Neuronal stem cell (in vitro differentiated cells): ENCODE measurements at regions not wholly inside any gene's neighbourhood (a gene's known extent, or its start where the extent isn't known, plus 50 kb on each side); places are given as distances from the start of the nearest gene placed in this dataset.

ENCODE experiments used
- DNase-seq: peaks from one replicate; pipeline ENCODE4 v3.0.0-alpha.2; 2013; ENCODE audit warnings: low spot score
- H2AFZ ChIP-seq: one replicate; pipeline ENCODE4 v1.6.1; 2013; ENCODE audit warnings: mild to moderate bottlenecking, low read length, inconsistent platforms
- H2AK5ac ChIP-seq: 2 replicates; pipeline ENCODE4 v1.6.1; 2013; ENCODE audit warnings: low read depth, mild to moderate bottlenecking, inconsistent platforms, low read length, moderate library complexity, mixed read lengths
- H2BK120ac ChIP-seq: 2 replicates; pipeline ENCODE4 v1.6.1; 2013; ENCODE audit warnings: low read depth, mild to moderate bottlenecking, inconsistent platforms, low read length, moderate library complexity, mixed read lengths
- H2BK12ac ChIP-seq: one replicate; pipeline ENCODE4 v1.6.1; 2013; ENCODE audit warnings: low read length, inconsistent platforms
- H2BK15ac ChIP-seq: 2 replicates; pipeline ENCODE4 v1.6.1; 2013; ENCODE audit warnings: mild to moderate bottlenecking, low read length, inconsistent platforms, mixed read lengths
- H2BK5ac ChIP-seq: one replicate; pipeline ENCODE4 v1.6.1; 2013; ENCODE audit warnings: inconsistent platforms, mild to moderate bottlenecking, low read length, moderate library complexity
- H3K14ac ChIP-seq: one replicate; pipeline ENCODE4 v1.6.1; 2013; ENCODE audit warnings: low read length, inconsistent platforms
- H3K18ac ChIP-seq: 2 replicates; pipeline ENCODE4 v1.6.1; 2013; ENCODE audit warnings: low read length, inconsistent platforms
- H3K23ac ChIP-seq: 2 replicates; pipeline ENCODE4 v1.6.1; 2013; ENCODE audit warnings: low read depth, mild to moderate bottlenecking, mixed read lengths, low read length, inconsistent platforms; ENCODE audit not compliant: poor library complexity
- H3K27ac ChIP-seq: replicated peaks from 3 replicates; pipeline ENCODE4 v1.5.1; 2013; ENCODE audit warnings: low read length, inconsistent platforms
- H3K27me3 ChIP-seq, 3 experiments: 2 replicates each; pipeline ENCODE4 v1.6.1; 2013; ENCODE audit warnings: low read length in 3 of 3, mild to moderate bottlenecking in 2 of 3, inconsistent platforms in 1 of 3, low read depth in 1 of 3, mixed read lengths in 1 of 3, moderate library complexity in 1 of 3; ENCODE audit not compliant: control insufficient read depth in 3 of 3, insufficient read depth in 3 of 3
- H3K36me3 ChIP-seq, 2 donors: replicated peaks in 1 of 2; 2 replicates each; pipeline ENCODE4 v1.6.1; 2013; ENCODE audit warnings: low read length in 2 of 2; ENCODE audit not compliant: control insufficient read depth in 2 of 2, insufficient read depth in 2 of 2
- H3K4ac ChIP-seq: 2 replicates; pipeline ENCODE4 v1.6.1; 2013; ENCODE audit warnings: inconsistent platforms, mild to moderate bottlenecking, low read length, moderate library complexity
- H3K4me1 ChIP-seq, 2 donors: 1 replicate in 1 of 2; 2 replicates in 1 of 2; pipeline ENCODE4 v1.6.1; 2013; ENCODE audit warnings: low read length in 2 of 2, low read depth in 1 of 2; ENCODE audit not compliant: control insufficient read depth in 2 of 2, insufficient read depth in 1 of 2
- H3K4me2 ChIP-seq: one replicate; pipeline ENCODE4 v1.6.1; 2013; ENCODE audit warnings: mild to moderate bottlenecking, low read length, inconsistent platforms; ENCODE audit not compliant: insufficient read depth, poor library complexity, severe bottlenecking
- H3K4me3 ChIP-seq, 2 donors: 2 replicates each; pipeline ENCODE4 v1.5.1; 2013; ENCODE audit warnings: low read length in 2 of 2, mild to moderate bottlenecking in 2 of 2, inconsistent platforms in 1 of 2, moderate library complexity in 1 of 2
- H3K79me1 ChIP-seq: one replicate; pipeline ENCODE4 v1.6.1; 2013; ENCODE audit warnings: low read depth, mild to moderate bottlenecking, inconsistent platforms, low read length, moderate library complexity
- H3K9ac ChIP-seq: one replicate; pipeline ENCODE4 v1.6.1; 2013; ENCODE audit warnings: mild to moderate bottlenecking, low read depth, low read length, inconsistent platforms; ENCODE audit not compliant: poor library complexity
- H3K9me3 ChIP-seq, 2 donors: replicated peaks in 1 of 2; 2 replicates each; pipeline versions ENCODE3 to v1.6.1; 2013; ENCODE audit warnings: low read length in 2 of 2, mild to moderate bottlenecking in 2 of 2, inconsistent platforms in 1 of 2, low read depth in 1 of 2, mixed read lengths in 1 of 2, moderate library complexity in 1 of 2; ENCODE audit not compliant: control insufficient read depth in 2 of 2, insufficient read depth in 1 of 2
- H4K8ac ChIP-seq: one replicate; pipeline ENCODE4 v1.6.1; 2013; ENCODE audit warnings: low read depth, mild to moderate bottlenecking, inconsistent platforms, low read length, moderate library complexity
- H4K91ac ChIP-seq: one replicate; pipeline ENCODE4 v1.6.1; 2013; ENCODE audit warnings: low read length, low read depth, mild to moderate bottlenecking, inconsistent platforms; ENCODE audit not compliant: poor library complexity
- WGBS, 2 donors: extraction: QIAGEN DNeasy Blood & Tissue Kit; methylation state at CpG; one replicate each; pipeline ENCODE4 v1.1.7; 2013; ENCODE audit warnings: missing lambda C conversion rate in 2 of 2, mixed read lengths in 1 of 2; ENCODE audit not compliant: insufficient read length in 2 of 2, insufficient replicate concordance in 1 of 2; ENCODE audit errors: extremely low coverage in 2 of 2; 5-methylcytosine and 5-hydroxymethylcytosine counted together

DNA sequence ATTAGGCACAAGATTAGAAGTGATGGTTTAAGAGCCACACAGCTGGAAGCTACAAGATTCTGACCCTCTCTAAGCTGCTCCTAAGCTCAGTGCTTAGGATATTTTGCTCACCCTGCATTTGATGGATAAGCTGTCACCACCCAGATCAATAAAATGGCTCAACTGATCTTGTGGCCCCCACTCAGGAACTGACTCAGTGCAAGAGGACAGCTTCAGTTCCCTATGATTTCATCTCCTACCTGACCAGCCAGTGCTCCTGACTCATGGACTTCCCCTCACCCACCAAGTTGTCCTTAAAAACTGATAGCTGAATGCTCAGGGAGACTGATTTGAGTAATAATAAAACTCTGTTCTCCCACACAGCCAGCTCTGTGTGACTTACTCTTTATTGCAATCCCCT is 833.8 kb downstream of the GRID1 start:
- no peak overlapping the region for H3K23ac ChIP-seq
- peaks cover 0 to 9% of the 10 kb centered on the region in 2 donors for H3K9me3 ChIP-seq
- no peak overlapping the region for H2AK5ac ChIP-seq
- H3K27ac ChIP-seq, result no peak overlapping the region
- H3K9ac ChIP-seq, result no peak overlapping the region
- H3K4me2 ChIP-seq, result no peak overlapping the region
- H3K27me3 ChIP-seq, result no peaks in the 10 kb centered on the region
- H3K4me3 ChIP-seq, result no peak overlapping the region
- H2BK12ac ChIP-seq, result no peak overlapping the region
- no peaks in the 10 kb centered on the region for H3K36me3 ChIP-seq
- H4K8ac ChIP-seq, result no peak overlapping the region
- H3K14ac ChIP-seq, result no peak overlapping the region
- H3K79me1 ChIP-seq, result no peaks in the 10 kb centered on the region
- no peak overlapping the region for H2BK5ac ChIP-seq
- no peak overlapping the region for H2AFZ ChIP-seq
- H2BK120ac ChIP-seq, result no peak overlapping the region
- no peak overlapping the region for H4K91ac ChIP-seq
- H3K18ac ChIP-seq, result no peak overlapping the region
- H3K4ac ChIP-seq, result no peak overlapping the region
- no peak for DNase-seq
- no peak overlapping the region for H2BK15ac ChIP-seq
- peaks cover 0 to 1% of the 10 kb centered on the region in 2 donors for H3K4me1 ChIP-seq

GRCh38 chr10:85535926-85536325 is 830.7 kb downstream of the GRID1 start:
- no peaks in the 10 kb centered on the region for H3K36me3 ChIP-seq
- H2BK120ac ChIP-seq, result no peak overlapping the region
- H3K4me2 ChIP-seq, result no peak overlapping the region
- no peak overlapping the region for H3K9ac ChIP-seq
- no peak overlapping the region for H3K14ac ChIP-seq
- H2BK12ac ChIP-seq, result no peak overlapping the region
- H3K27ac ChIP-seq, result no peak overlapping the region
- no peak for DNase-seq
- no peak overlapping the region for H3K18ac ChIP-seq
- no peaks in the 10 kb centered on the region for H3K9me3 ChIP-seq
- no peaks in the 10 kb centered on the region for H3K79me1 ChIP-seq
- no peak overlapping the region for H2AFZ ChIP-seq
- no peak overlapping the region for H3K4ac ChIP-seq
- H3K4me1 ChIP-seq, result peaks cover 0 to 1% of the 10 kb centered on the region in 2 donors
- H2BK5ac ChIP-seq, result no peak overlapping the region
- no peak overlapping the region for H2BK15ac ChIP-seq
- no peak overlapping the region for H2AK5ac ChIP-seq
- H3K23ac ChIP-seq, result no peak overlapping the region
- H4K8ac ChIP-seq, result no peak overlapping the region
- H4K91ac ChIP-seq, result no peak overlapping the region
- H3K4me3 ChIP-seq, result no peak overlapping the region
- H3K27me3 ChIP-seq, result no peaks in the 10 kb centered on the region

DNA sequence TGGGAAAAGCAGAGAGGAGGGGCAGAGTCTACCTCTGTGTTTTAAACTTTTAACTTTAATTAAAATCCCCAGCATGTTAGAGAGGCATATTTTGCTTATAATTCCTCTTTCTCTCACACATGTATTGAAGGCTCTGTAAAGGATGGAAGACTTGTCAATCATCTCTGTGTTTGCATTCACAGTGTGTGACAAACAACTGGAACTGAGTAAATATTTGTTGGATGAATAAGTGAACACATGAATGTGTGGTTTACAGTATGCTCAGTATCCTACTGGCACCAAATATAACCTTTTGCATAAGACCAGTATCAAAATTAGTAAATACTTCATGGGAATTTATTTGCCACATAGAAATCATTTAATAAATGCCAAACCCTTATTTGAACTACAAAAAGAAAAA is 829.0 kb downstream of the GRID1 start:
- Histone ChIP-seq H3K4me3 (no peak overlapping the region), H3K27me3 (no peaks in the 10 kb centered on the region), H3K36me3 (no peaks in the 10 kb centered on the region), H3K4me1 (no peaks in the 10 kb centered on the region), H3K14ac (no peak overlapping the region), H3K9me3 (no peaks in the 10 kb centered on the region), H2BK15ac (no peak overlapping the region), H3K79me1 (no peaks in the 10 kb centered on the region), H2BK5ac (no peak overlapping the region), H2AK5ac (no peak overlapping the region), H2BK120ac (no peak overlapping the region), H4K91ac (no peak overlapping the region), H4K8ac (no peak overlapping the region), H3K4ac (no peak overlapping the region), H3K4me2 (no peak overlapping the region), H3K23ac (no peak overlapping the region), H3K27ac (no peak overlapping the region), H3K18ac (no peak overlapping the region), H2BK12ac (no peak overlapping the region), H2AFZ (no peak overlapping the region), H3K9ac (no peak overlapping the region)
- DNase-seq, result no peak

GRCh38 chr10:85538601-85539000 is 828.0 kb downstream of the GRID1 start:
- Histone ChIP-seq H3K36me3 (no peaks in the 10 kb centered on the region), H3K4ac (no peak overlapping the region), H4K8ac (no peak overlapping the region), H3K9ac (no peak overlapping the region), H2AK5ac (no peak overlapping the region), H2BK15ac (no peak overlapping the region), H2BK12ac (no peak overlapping the region), H2BK5ac (no peak overlapping the region), H3K4me3 (no peak overlapping the region), H3K9me3 (no peaks in the 10 kb centered on the region), H3K27ac (no peak overlapping the region), H3K4me1 (peaks cover 0 to 5% of the 10 kb centered on the region in 2 donors), H3K23ac (no peak overlapping the region), H3K79me1 (no peaks in the 10 kb centered on the region), H3K14ac (no peak overlapping the region), H3K18ac (no peak overlapping the region), H3K27me3 (no peaks in the 10 kb centered on the region), H3K4me2 (no peak overlapping the region), H4K91ac (no peak overlapping the region), H2BK120ac (no peak overlapping the region), H2AFZ (no peak overlapping the region)
- WGBS, 2 donors, result no CpG with 5 or more reads among the region's 3 CpGs
- no peak for DNase-seq
